Mesendoderm (in vitro differentiated cells): ENCODE measurements at regions not wholly inside any gene's neighbourhood (a gene's known extent, or its start where the extent isn't known, plus 50 kb on each side); places are given as distances from the start of the nearest gene placed in this dataset.
A peak's percentile ranks its signal among the peaks of the same experiment; 100 is the strongest.

Experiments
- DNase-seq: peaks from one replicate; pipeline ENCODE4 v3.0.0; 2013
- H2AK5ac ChIP-seq: 2 replicates; pipeline ENCODE4 v1.6.1; 2013; ENCODE audit warnings: low read length, inconsistent platforms
- H2BK120ac ChIP-seq: 2 replicates; pipeline ENCODE4 v1.6.1; 2013; ENCODE audit warnings: low read depth, mild to moderate bottlenecking, low read length, moderate library complexity, mixed read lengths
- H2BK15ac ChIP-seq: replicated peaks from 2 replicates; pipeline ENCODE4 v1.6.1; 2013; ENCODE audit warnings: low read depth, mild to moderate bottlenecking, moderate library complexity
- H2BK5ac ChIP-seq: 2 replicates; pipeline ENCODE4 v1.6.1; 2013; ENCODE audit warnings: low read length, inconsistent platforms
- H3K18ac ChIP-seq: 2 replicates; pipeline ENCODE4 v1.6.1; 2013; ENCODE audit warnings: mild to moderate bottlenecking, low read length, mixed read lengths
- H3K23ac ChIP-seq: one replicate; pipeline ENCODE4 v1.6.1; 2013; ENCODE audit warnings: low read length
- H3K27ac ChIP-seq: 2 replicates; pipeline ENCODE4 v1.5.1; 2013; ENCODE audit warnings: low read depth, mild to moderate bottlenecking, inconsistent platforms, low read length, moderate library complexity
- H3K27me3 ChIP-seq: 2 replicates; pipeline ENCODE4 v1.6.1; 2013; ENCODE audit warnings: low read length, control low read depth, mild to moderate bottlenecking, inconsistent platforms; ENCODE audit not compliant: insufficient read depth, poor library complexity
- H3K36me3 ChIP-seq: 2 replicates; pipeline ENCODE4 v1.6.1; 2013; ENCODE audit warnings: low read length, inconsistent platforms; ENCODE audit not compliant: control insufficient read depth, insufficient read depth
- H3K4ac ChIP-seq: one replicate; pipeline ENCODE4 v1.6.1; 2013; ENCODE audit warnings: low read depth, mild to moderate bottlenecking, low read length, moderate library complexity
- H3K4me1 ChIP-seq: 2 replicates; pipeline ENCODE4 v1.6.1; 2013; ENCODE audit warnings: low read depth, low read length, inconsistent platforms; ENCODE audit not compliant: control insufficient read depth
- H3K4me2 ChIP-seq: 2 replicates; pipeline ENCODE4 v1.6.1; 2013; ENCODE audit warnings: low read length
- H3K4me3 ChIP-seq: 2 replicates; pipeline ENCODE4 v1.5.1; 2013; ENCODE audit warnings: mild to moderate bottlenecking, low read length
- H3K56ac ChIP-seq: one replicate; pipeline ENCODE4 v1.6.1; 2013; ENCODE audit warnings: low read length
- H3K79me1 ChIP-seq: 2 replicates; pipeline ENCODE4 v1.6.1; 2013; ENCODE audit warnings: low read length, inconsistent platforms
- H3K79me2 ChIP-seq: 2 replicates; pipeline ENCODE4 v1.6.1; 2013; ENCODE audit warnings: mild to moderate bottlenecking, low read length; ENCODE audit not compliant: control insufficient read depth, insufficient read depth
- H3K9ac ChIP-seq: 2 replicates; pipeline ENCODE4 v1.6.1; 2013; ENCODE audit warnings: low read length, inconsistent platforms
- H4K5ac ChIP-seq: one replicate; pipeline ENCODE4 v1.6.1; 2013; ENCODE audit warnings: low read length
- H4K8ac ChIP-seq: one replicate; pipeline ENCODE4 v1.6.1; 2013; ENCODE audit warnings: low read depth, mild to moderate bottlenecking, control low read depth, low read length, moderate library complexity
- WGBS: extraction: QIAGEN DNeasy Blood & Tissue Kit; methylation state at CpG from one replicate; pipeline ENCODE4 v1.1.7; 2013; ENCODE audit warnings: low lambda C conversion rate, missing lambda C conversion rate; ENCODE audit not compliant: insufficient coverage; ENCODE audit errors: extremely low coverage; 5-methylcytosine and 5-hydroxymethylcytosine counted together

DNA sequence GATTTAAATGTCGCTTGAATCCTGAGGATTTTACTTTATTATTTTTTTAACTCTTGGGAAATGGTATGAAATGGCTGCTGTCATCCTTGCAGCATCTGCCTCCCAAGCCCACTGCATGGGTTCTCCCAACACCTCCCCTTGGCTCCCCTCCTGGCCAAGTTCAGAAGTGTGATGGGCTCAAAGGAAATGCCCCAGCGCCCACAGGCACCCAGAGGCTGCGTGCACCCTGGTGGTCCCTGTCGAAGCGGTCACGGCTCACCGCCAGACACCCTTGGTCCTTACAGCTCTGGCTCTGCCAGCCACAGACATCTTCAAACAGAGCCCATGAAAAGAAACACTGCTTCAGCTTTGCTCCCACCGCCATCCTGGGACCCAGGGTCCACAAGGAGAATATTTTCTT is 334.7 kb downstream of the SOX9 start:
- Histone ChIP-seq H3K79me2 (no peaks in the 10 kb centered on the region), H4K8ac (no peak overlapping the region), H3K4me2 (no peak overlapping the region), H3K79me1 (no peaks in the 10 kb centered on the region), H2BK15ac (no peak overlapping the region), H3K9ac (no peak overlapping the region), H2AK5ac (no peak overlapping the region), H3K4me3 (no peak overlapping the region), H3K23ac (no peak overlapping the region), H3K27me3 (no peaks in the 10 kb centered on the region), H3K27ac (no peak overlapping the region), H3K56ac (no peak overlapping the region), H2BK5ac (no peak overlapping the region), H2BK120ac (no peak overlapping the region), H3K36me3 (no peaks in the 10 kb centered on the region), H3K18ac (no peak overlapping the region), H3K4ac (no peak overlapping the region), H3K4me1 (no peaks in the 10 kb centered on the region), H4K5ac (no peak overlapping the region)
- WGBS: no CpG with 5 or more reads among the region's 8 CpGs
- DNase-seq: no peak

DNA sequence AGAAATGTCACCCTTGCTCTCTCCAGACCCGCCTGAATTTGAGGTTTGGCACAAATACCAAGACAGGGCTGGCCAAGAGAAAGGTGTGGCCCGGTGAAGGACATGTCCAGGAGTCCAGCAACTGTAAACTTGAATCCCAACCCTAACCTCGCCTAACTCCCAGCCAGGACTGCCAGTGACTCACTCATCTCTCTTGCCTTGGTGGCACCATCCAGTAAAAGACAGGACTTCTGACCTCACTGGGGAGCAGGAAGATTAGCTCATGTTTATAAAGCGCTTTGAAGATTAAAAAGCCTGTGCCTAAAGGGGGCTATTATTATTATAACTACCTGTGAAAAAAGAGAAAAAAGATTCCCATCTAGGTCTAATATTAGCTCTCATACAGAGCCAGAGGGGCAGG is 335.3 kb downstream of the SOX9 start:
- H3K27ac ChIP-seq: no peak overlapping the region
- no peak for DNase-seq
- H3K23ac ChIP-seq: no peak overlapping the region
- no peaks in the 10 kb centered on the region for H3K27me3 ChIP-seq
- H3K4me2 ChIP-seq: no peak overlapping the region
- H2BK5ac ChIP-seq: no peak overlapping the region
- no peaks in the 10 kb centered on the region for H3K4me1 ChIP-seq
- H3K79me2 ChIP-seq: no peaks in the 10 kb centered on the region
- H3K79me1 ChIP-seq: no peaks in the 10 kb centered on the region
- WGBS: no CpG with 5 or more reads among the region's 4 CpGs
- H3K18ac ChIP-seq: no peak overlapping the region
- no peak overlapping the region for H2AK5ac ChIP-seq
- H3K36me3 ChIP-seq: no peaks in the 10 kb centered on the region
- no peak overlapping the region for H2BK120ac ChIP-seq
- H2BK15ac ChIP-seq: no peak overlapping the region
- no peak overlapping the region for H4K5ac ChIP-seq
- H3K56ac ChIP-seq: no peak overlapping the region
- H3K9ac ChIP-seq: no peak overlapping the region
- H3K4me3 ChIP-seq: no peak overlapping the region
- no peak overlapping the region for H4K8ac ChIP-seq
- no peak overlapping the region for H3K4ac ChIP-seq

DNA sequence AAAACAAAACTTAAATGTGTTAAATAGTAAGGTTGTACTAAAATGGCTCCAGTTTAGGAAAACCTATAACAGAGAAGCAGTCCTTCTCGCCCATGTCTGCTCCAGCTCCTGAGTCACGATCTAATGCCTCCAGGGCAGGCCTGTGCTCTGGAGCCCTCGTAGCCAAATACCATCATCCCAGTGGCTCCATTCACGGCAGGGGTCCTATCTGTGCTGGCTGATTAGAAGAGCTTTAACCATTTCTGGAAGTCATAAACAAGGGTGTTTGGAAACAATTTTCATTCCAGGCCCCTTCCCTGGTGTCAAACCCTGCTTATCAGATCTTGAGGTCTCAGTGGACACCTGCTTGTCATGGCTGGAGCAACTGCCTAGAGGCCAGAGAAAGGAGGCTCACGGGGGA is 336.9 kb downstream of the SOX9 start:
- H4K5ac ChIP-seq: no peak overlapping the region
- H3K56ac ChIP-seq: no peak overlapping the region
- H4K8ac ChIP-seq: no peak overlapping the region
- no peak overlapping the region for H3K4ac ChIP-seq
- H3K4me3 ChIP-seq: no peak overlapping the region
- H2BK15ac ChIP-seq: no peak overlapping the region
- H2AK5ac ChIP-seq: no peak overlapping the region
- no peaks in the 10 kb centered on the region for H3K79me2 ChIP-seq
- no peak overlapping the region for H2BK120ac ChIP-seq
- no peak overlapping the region for H3K4me2 ChIP-seq
- H3K9ac ChIP-seq: no peak overlapping the region
- no peak overlapping the region for H2BK5ac ChIP-seq
- H3K36me3 ChIP-seq: no peaks in the 10 kb centered on the region
- H3K18ac ChIP-seq: no peak overlapping the region
- H3K27me3 ChIP-seq: no peaks in the 10 kb centered on the region
- H3K27ac ChIP-seq: no peak overlapping the region
- no CpG with 5 or more reads among the region's 5 CpGs for whole genome bisulfite sequencing
- peak; percentile 66 for DNase-seq
- H3K4me1 ChIP-seq: no peaks in the 10 kb centered on the region
- no peaks in the 10 kb centered on the region for H3K79me1 ChIP-seq
- H3K23ac ChIP-seq: no peak overlapping the region

DNA sequence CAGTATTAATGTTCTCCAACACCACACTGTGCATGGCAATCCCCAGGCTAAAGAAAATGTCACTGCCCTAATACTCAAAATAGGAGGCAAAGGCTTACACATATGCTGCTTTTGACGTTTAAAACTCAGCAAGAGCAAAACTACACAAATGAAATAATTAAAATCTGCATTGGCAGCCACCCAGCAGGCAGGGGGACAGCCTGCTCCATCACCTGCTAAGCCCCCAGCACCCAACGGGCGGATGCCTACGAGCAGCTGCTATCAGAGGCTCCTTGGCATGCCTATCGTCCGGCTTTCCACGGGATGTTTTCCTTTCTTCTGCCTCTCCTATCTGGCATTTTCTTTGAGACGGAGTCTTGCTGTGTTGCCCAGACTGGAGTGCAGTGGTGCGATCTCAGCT is 337.5 kb downstream of the SOX9 start:
- Histone ChIP-seq H3K4me3 (no peak overlapping the region), H3K23ac (no peak overlapping the region), H3K79me2 (no peaks in the 10 kb centered on the region), H2BK120ac (no peak overlapping the region), H3K56ac (no peak overlapping the region), H3K4me2 (no peak overlapping the region), H3K9ac (no peak overlapping the region), H2BK15ac (no peak overlapping the region), H3K18ac (no peak overlapping the region), H4K5ac (no peak overlapping the region), H3K4me1 (no peaks in the 10 kb centered on the region), H4K8ac (no peak overlapping the region), H3K4ac (no peak overlapping the region), H3K79me1 (no peaks in the 10 kb centered on the region), H3K27me3 (no peaks in the 10 kb centered on the region), H3K36me3 (no peaks in the 10 kb centered on the region), H2BK5ac (no peak overlapping the region), H3K27ac (no peak overlapping the region), H2AK5ac (no peak overlapping the region)
- DNase-seq: no peak
- no CpG with 5 or more reads among the region's 9 CpGs for WGBS

DNA sequence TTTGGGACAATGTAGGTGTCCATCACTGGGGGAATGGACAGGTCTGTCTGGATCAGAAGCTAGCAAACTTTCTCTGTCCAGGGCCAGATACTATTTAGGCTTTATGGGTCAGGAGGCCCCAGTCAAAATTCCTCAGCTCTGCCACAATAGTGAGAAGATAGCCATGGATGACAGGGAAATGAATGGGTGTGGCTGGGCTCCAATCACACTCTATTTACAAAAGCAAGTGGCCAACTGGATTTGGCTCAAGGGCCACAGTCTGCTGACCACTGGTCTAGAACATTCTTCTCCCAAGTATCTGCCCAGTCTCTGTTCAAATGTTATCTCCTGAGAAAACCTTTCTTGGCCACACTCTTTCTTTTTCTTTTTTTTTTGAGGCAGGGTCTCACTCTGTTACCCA is 339.9 kb downstream of the SOX9 start:
- Histone ChIP-seq H3K23ac (no peak overlapping the region), H3K36me3 (no peaks in the 10 kb centered on the region)

DNA sequence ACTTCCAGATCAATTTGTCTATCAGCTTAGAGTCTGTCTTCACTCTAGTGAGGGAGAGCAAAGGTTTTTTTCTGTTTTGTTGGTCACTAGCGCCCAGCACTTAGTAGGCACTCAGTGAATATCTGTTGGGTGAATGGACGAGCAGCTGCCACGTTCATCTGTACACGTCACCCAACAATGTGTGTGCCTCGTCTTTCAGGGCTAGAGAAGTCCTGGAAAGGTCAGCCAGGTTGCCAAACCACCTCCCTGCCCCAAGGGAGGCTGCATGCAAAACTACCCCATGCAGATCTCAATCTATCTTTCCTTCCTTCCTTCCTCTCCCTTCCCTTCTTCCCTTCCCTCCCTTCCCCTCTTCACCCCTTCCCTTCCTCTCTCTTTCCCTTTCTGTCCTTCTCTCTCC is 340.9 kb downstream of the SOX9 start:
- no peak overlapping the region for H2BK15ac ChIP-seq
- H3K27ac ChIP-seq: no peak overlapping the region
- no peak overlapping the region for H3K18ac ChIP-seq
- no peak overlapping the region for H4K8ac ChIP-seq
- H3K79me1 ChIP-seq: no peaks in the 10 kb centered on the region
- H3K36me3 ChIP-seq: no peaks in the 10 kb centered on the region
- H3K4me3 ChIP-seq: no peak overlapping the region
- H3K4me1 ChIP-seq: no peaks in the 10 kb centered on the region
- no peak overlapping the region for H3K56ac ChIP-seq
- no peaks in the 10 kb centered on the region for H3K79me2 ChIP-seq
- H3K9ac ChIP-seq: no peak overlapping the region
- no CpG with 5 or more reads among the region's 5 CpGs for WGBS
- no peaks in the 10 kb centered on the region for H3K27me3 ChIP-seq
- no peak overlapping the region for H2AK5ac ChIP-seq
- no peak overlapping the region for H3K4ac ChIP-seq
- no peak overlapping the region for H2BK120ac ChIP-seq
- no peak overlapping the region for H3K4me2 ChIP-seq
- DNase-seq: no peak
- H3K23ac ChIP-seq: no peak overlapping the region
- no peak overlapping the region for H2BK5ac ChIP-seq
- H4K5ac ChIP-seq: no peak overlapping the region

More for the DNA sequence above, 339.9 kb downstream of the SOX9 start:
- no peak overlapping the region for H4K5ac ChIP-seq
- H2AK5ac ChIP-seq: no peak overlapping the region
- H3K27ac ChIP-seq: no peak overlapping the region
- H3K79me1 ChIP-seq: no peaks in the 10 kb centered on the region
- no peak overlapping the region for H3K18ac ChIP-seq
- H2BK15ac ChIP-seq: no peak overlapping the region
- no peak overlapping the region for H2BK120ac ChIP-seq
- no peaks in the 10 kb centered on the region for H3K27me3 ChIP-seq
- H4K8ac ChIP-seq: no peak overlapping the region
- H3K4me2 ChIP-seq: no peak overlapping the region
- H3K79me2 ChIP-seq: no peaks in the 10 kb centered on the region
- no peak overlapping the region for H3K56ac ChIP-seq
- no peak overlapping the region for H3K4ac ChIP-seq
- DNase-seq: no peak
- no peak overlapping the region for H3K4me3 ChIP-seq
- H2BK5ac ChIP-seq: no peak overlapping the region
- H3K4me1 ChIP-seq: no peaks in the 10 kb centered on the region
- H3K9ac ChIP-seq: no peak overlapping the region
